ENCODE measurements at regions not wholly inside any gene's neighbourhood (a gene's known extent, or its start where the extent isn't known, plus 50 kb on each side); places are given as distances from the start of the nearest gene placed in this dataset.

GRCh38 chrX:19172741-19173140 is 50.5 kb upstream of the ADGRG2 start:
- TF ChIP-seq, protein P1, sequence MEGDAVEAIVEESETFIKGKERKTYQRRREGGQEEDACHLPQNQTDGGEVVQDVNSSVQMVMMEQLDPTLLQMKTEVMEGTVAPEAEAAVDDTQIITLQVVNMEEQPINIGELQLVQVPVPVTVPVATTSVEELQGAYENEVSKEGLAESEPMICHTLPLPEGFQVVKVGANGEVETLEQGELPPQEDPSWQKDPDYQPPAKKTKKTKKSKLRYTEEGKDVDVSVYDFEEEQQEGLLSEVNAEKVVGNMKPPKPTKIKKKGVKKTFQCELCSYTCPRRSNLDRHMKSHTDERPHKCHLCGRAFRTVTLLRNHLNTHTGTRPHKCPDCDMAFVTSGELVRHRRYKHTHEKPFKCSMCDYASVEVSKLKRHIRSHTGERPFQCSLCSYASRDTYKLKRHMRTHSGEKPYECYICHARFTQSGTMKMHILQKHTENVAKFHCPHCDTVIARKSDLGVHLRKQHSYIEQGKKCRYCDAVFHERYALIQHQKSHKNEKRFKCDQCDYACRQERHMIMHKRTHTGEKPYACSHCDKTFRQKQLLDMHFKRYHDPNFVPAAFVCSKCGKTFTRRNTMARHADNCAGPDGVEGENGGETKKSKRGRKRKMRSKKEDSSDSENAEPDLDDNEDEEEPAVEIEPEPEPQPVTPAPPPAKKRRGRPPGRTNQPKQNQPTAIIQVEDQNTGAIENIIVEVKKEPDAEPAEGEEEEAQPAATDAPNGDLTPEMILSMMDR (IDR thresholded peaks at IDR 0.05; ENCODE audit: low read depth, low read length): no peak
- no peak overlapping the region for H3K4me3 ChIP-seq (ENCODE audit: low read depth, low read length)
- in situ Hi-C loops (cut with HindIII; ENCODE audit: low sequenced_read_pairs): no loop called here
- no peak for DNase-seq (ENCODE audit: low read depth, low spot score)

DNA sequence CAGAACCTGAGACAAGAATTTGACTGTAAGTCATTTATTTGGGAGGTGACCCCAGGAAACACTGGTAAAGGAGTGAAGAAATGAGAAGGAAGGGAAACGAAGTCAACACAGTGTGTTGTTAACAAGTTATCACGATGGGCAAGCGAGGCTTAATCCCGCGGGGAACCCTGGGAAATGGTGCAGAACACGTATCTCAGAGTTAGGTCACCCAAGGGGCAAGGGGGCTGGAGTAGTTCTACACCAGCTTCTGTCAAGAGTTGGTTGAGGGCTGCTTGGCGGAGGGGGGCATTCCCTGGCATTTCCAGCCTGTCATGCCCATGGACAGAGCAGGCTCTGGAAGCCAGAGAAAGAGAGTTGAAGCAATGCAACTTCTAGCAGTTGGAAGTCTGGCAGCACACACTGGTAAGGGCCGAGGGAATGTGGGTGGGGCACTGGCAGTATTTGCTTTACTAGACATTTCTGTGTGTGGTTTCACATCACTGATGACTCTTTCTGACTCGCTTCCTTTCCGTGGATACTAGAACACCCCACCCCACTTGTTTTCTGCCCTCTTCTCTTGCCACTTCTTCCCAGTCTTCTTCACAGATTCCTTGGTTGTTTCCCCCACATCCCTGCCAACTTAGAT is 52.2 kb upstream of the ADGRG2 start:
- peak; percentile 52 for DNase-seq (ENCODE audit: low read depth, low spot score)

DNA sequence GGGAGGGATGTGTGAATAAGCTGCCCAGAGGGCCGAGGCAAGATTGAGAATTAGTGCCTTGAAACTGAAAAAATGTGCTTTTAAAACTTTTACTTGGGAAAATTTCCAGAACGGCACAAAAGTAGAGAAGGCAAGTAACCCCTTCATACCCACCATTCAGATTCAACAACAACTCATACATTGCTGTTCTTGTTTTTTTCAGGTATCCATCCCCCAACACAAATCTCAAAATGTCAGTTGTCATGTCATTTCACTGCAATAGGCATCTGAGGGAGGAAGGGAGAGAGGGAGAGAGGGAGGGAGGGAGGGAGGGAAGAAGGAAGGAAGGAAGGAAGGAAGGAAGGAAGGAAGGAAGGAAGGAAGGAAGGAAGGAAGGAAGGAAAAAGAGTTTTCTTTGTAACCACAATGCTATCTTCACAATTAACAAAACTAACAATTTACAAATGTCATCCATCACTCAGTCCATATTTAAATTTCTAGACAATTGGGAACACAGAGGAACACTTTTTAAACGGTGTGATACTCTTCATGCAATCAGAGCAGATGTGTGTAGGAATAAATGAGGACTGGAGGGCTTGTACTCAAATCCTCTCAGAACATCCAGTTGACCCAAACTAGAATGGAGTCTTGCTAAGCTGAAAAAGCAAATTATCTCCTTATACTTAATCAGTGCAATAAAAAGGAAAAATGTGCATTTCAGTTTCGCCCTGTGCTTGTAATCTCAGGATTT is 54.8 kb upstream of the ADGRG2 start:
- DNase-seq (ENCODE audit: low read depth, low spot score): no peak
- in situ Hi-C loops (cut with HindIII; ENCODE audit: low sequenced_read_pairs): no loop called here
- H3K4me3 ChIP-seq (ENCODE audit: low read depth, low read length): no peak overlapping the region
- TF ChIP-seq, protein P1 (IDR thresholded peaks at IDR 0.05; ENCODE audit: low read depth, low read length): no peak

More for the DNA sequence above, 52.2 kb upstream of the ADGRG2 start:
- in situ Hi-C loops (cut with HindIII; ENCODE audit: low sequenced_read_pairs): no loop called here
- no peak overlapping the region for H3K4me3 ChIP-seq (ENCODE audit: low read depth, low read length)
- TF ChIP-seq, protein P1 (IDR thresholded peaks at IDR 0.05; ENCODE audit: low read depth, low read length): no peak

- DNase-seq (ENCODE audit: low read depth, low spot score): no peak
- in situ Hi-C loops (cut with HindIII; ENCODE audit: low sequenced_read_pairs): no loop called here
These were observed 55.5 kb upstream of the ADGRG2 start for GRCh38 chrX:19177721-19178120.

DNA sequence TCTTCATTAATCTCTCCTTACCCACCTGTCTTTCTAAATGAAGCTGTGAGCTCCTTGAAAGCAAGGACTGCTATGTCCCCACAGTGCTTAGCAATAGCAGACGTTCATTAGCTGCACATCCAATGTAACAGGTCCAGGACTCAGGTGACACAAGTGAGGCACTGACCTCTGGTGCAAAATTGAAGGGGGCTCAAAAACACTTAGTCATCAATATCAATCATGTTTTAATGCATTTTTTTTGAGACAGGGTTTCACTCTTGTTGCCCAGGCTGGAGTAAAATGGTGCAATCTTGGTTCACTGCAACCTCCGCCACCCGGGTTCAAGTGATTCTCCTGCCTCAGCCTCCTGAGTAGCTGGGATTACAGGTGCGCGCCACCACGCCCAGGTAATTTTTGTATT is 56.1 kb upstream of the ADGRG2 start:
- in situ Hi-C loops (cut with HindIII; ENCODE audit: low sequenced_read_pairs): no loop called here
- TF ChIP-seq, protein P1 (IDR thresholded peaks at IDR 0.05; ENCODE audit: low read depth, low read length): no peak
- H3K4me3 ChIP-seq (ENCODE audit: low read depth, low read length): no peak overlapping the region
- no peak for DNase-seq (ENCODE audit: low read depth, low spot score)

More at GRCh38 chrX:19177721-19178120, 55.5 kb upstream of the ADGRG2 start:
- TF ChIP-seq, protein P1 (IDR thresholded peaks at IDR 0.05; ENCODE audit: low read depth, low read length): no peak
- H3K4me3 ChIP-seq (ENCODE audit: low read depth, low read length): no peak overlapping the region

- in situ Hi-C loops (cut with HindIII; ENCODE audit: low sequenced_read_pairs): no loop called here
- DNase-seq (ENCODE audit: low read depth, low spot score): no peak
- no peak overlapping the region for H3K4me3 ChIP-seq (ENCODE audit: low read depth, low read length)
- TF ChIP-seq, protein P1 (IDR thresholded peaks at IDR 0.05; ENCODE audit: low read depth, low read length): no peak
These were observed 57.1 kb upstream of the ADGRG2 start for GRCh38 chrX:19179389-19179788.

All from astrocyte of the spinal cord (primary cell).